Stimulated activated CD8-positive, alpha-beta memory T cell treated with anti-CD3 and anti-CD28 coated beads, Interleukin-7, amount 100 ng/mL, for 4 hours (primary cell): ENCODE measurements at regions not wholly inside any gene's neighbourhood (a gene's known extent, or its start where the extent isn't known, plus 50 kb on each side); places are given as distances from the start of the nearest gene placed in this dataset.
"Not testable (repeated sequence)": the region's sequence is repeated elsewhere in the genome, so short reads cannot be mapped to it uniquely, and the experiment has no call there.

Source experiments
- DNase-seq, 2 donors: peaks; one replicate each; pipeline ENCODE4 v3.0.0-alpha.2; 2020; ENCODE audit warnings: low read depth in 2 of 2

DNA sequence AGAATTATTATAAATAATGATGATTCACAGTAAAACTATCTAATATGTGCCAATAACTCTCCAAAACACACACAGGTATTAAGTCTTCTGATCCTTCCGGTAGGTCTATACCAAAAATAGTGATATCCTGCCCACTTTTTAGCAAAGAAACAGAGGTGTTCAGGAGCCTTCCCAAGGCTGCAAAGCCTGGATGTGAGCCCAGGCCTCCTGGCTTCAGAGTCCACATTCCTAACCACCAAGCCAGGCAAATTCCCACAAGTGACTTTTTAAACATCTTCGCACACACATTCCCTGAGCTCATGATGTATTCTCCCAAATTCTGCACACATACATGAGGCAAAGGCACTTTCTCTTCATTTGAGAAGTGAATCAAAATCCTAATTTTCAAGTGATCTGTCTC, 376.6 kb downstream of the BCL2L11 start:
- DNase-seq: not testable (repeated sequence)

DNA sequence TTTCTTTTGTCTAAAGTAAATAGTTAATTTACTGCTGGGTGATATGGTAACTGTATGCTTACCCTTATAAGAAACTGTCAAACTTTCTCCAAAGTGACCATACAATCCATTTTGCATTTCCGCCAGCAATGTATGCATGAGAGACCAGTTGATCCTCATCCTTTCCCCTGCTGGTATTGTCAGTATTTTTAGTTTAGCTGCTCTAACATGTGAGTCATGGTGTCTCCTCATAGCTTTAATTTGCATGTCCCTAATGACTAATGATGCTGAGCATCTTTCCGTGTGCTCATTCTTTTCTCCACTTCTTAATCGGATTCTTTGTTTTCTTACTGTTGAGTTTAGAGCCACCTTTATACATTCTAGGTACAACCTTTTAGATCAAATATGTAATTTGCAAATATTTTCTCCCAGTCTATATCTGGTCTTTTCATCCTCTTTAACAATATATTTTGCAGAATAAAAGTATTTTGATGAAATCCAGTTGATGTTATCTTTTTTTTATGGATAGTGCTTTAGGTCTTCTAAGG, 379.9 kb downstream of the BCL2L11 start:
- not testable (repeated sequence) for DNase-seq

DNA sequence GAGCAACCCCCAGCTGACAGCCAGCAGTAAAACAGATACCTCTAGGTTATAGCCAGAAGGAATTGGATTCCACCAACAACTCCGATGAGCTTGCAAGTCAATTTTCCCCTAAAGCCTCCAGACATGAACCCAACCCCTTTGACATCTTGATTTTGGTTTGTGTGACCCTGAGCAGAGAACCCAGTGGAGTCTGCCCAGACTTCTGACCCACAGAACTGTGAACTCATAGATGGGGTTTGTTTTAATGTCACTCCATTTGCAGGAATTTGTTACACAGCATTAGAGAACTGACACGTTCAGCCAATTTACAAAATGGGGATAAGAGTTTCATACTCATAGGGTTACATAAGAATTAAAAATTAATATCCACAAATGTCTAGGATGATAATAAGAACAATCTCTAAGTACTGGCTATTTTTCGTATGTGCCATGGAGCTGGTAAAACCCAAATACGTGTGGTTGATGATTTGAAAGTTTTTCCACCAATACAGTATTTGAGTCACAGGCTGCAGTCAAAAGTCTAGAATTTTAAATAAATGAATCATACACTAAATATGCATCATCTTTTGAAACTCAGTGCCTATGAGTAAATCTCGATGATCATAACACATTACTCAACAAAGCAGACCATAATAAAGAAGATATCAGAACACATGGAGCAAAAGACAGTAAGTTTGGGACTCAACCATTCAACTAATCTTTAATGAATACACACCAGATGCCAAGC, 380.0 kb downstream of the ANAPC1 start:
- DNase-seq: not testable (repeated sequence)

DNA sequence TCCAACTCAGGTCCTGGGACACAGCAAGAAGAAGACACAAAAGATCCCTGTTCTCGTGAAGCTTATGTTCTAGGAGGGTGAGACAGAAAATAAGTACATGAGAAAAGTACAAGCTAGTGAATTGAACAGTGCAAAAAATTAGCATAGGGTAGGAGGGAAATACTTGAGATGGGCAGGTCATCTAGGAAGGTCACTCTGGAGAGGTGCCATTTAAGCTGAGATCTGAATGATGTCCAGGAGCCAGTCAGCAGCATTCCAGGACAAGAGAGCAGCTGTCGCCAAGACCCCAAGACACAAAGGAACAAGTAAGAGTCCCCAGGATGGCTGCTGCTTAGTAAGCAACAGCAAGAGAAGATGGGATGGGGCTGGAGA, 379.4 kb downstream of the ANAPC1 start:
- DNase-seq: not testable (repeated sequence)

DNA sequence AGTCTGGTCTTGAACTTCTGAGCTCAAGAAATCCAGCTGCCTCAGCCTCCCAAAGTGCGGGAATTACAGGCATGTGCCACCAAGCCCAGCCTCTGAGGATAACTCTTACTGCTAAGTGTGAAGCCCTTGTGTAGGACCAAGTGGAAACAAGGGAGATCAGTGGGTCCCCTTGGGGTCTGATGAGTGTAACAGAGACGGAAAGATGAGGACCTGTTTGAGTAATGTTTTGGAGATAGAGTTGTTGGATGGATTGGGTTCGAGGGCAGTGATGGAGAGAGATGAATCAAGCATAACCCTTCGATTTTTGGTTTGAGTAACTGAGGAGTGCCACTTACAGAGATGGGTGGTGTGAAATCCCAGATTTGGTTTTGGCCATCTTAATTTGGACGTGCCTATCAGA, 378.7 kb downstream of the ANAPC1 start:
- DNase-seq: not testable (repeated sequence)

DNA sequence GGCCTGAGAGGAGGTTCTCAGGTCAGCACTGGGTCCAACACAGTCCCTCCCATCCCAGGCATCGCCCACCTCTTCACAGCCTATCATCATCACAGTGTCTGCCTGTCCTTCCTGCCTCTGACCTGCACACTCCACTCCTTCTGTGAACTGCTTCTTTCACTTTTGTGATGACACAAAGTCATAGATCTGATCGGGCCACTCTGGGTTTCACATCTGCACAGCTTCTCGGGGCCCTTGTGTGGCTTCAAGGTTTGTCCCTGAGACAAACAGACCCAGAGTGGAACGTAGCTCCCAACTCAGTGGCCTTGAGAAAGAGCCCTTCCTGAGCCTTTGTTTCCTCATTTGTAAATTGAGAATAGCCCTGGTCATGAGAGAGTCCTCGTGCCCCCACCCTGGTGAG, 377.1 kb downstream of the ANAPC1 start:
- not testable (repeated sequence) for DNase-seq

DNA sequence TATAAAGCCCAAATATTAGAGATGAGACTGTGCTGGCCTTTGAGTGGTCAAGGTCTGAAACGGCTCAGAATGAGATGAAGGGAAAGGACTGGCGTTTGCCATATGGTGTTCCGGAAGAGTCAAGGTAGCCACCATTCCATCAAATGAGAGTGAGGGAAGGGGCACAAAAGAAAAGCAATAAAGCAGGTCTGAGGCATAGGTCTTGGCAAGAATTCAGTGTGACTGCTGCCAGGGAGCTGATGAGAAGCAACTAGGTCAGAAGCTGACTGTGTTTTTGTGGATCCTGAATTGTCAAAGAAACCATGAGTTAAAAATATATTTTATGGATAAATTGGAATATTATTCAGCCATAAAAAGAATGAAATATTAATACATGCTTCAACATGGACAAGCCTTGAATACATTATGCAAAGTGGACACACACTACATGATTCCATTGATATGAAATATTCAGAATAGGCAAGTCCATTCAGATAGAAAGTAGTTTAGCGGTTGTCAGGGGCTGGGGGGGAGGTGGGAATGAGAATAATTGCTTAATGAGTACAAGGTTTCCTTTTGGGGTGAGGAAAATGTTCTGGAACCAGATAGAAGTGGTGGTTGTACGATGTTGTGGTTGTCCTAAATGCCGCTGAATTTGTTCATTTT, 374.6 kb downstream of the ANAPC1 start:
- not testable (repeated sequence) for DNase-seq

DNA sequence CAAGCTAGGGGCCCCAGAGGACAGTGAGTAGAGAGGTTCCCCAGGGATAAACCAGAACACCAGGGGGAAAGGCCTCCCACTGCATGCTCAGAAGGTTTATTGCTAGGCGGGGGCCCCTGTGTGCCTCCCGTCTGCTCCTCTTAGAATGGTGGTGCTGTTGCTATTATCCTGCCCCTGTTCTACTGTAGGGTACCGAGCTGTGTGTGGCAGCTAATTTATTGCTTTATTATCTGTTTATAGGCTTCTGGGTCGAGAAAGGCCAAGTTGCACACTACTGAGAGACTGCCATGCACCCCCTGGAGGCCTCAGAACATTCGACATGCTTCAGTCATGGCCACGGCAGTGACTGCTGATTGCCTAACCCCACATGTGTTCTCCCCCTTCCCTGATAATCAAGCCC, 373.6 kb downstream of the ANAPC1 start:
- not testable (repeated sequence) for DNase-seq

DNA sequence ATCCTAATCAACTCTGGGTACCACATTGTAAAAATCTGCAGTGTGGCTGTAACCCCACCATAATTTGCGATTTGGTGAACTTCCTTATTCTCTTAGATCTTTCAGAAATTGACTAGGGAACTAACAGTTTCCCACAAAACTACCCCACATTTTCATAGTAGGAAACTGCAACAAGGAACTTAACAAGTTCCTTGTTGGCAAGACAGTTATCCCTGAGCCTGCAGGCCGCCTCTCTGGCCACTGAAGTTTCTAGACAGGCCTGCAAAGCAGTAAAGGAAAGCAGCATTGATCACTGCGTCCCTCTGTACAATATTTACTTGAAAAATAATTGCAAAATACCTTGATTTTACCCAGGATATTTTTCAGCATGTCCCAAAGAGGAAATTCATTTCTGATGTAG, 372.9 kb downstream of the ANAPC1 start:
- not testable (repeated sequence) for DNase-seq

DNA sequence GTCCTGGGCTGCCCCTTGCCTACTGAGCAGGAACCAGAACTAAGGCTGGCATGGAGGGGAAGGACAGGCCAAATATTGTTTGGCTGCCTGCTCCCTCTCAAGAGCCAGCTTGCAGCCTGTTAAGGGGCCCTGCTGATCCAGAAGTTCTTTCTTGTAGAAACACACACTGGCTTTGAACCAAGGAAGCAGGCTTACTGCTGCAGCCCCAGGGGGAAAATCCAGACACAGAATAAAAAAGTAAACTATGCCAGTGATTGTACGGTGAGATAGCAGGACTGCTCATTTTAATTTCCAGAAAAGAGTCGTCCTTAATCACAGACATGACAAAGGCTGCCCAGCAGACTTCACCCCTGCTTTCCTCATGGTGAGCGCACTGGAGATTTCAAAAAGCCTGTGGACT, 371.6 kb downstream of the ANAPC1 start:
- DNase-seq: not testable (repeated sequence)

DNA sequence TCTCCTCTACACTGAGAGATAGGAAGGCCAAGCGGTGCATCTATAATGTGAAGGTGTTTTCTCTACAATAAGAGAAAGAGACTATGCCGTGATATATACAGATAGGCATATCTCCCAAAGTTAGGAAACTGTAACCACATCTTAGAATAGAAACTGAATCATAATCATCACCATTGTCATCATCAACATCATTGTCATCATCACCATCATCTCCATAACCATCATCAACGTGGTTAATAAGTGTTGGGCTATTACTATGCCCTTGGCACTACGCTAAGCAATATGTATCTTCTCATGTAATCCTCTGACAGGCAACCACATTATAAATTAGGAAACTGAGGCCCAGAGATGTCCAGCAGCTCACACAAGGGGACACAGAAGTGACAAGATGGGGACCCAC, 369.9 kb downstream of the ANAPC1 start:
- not testable (repeated sequence) for DNase-seq

DNA sequence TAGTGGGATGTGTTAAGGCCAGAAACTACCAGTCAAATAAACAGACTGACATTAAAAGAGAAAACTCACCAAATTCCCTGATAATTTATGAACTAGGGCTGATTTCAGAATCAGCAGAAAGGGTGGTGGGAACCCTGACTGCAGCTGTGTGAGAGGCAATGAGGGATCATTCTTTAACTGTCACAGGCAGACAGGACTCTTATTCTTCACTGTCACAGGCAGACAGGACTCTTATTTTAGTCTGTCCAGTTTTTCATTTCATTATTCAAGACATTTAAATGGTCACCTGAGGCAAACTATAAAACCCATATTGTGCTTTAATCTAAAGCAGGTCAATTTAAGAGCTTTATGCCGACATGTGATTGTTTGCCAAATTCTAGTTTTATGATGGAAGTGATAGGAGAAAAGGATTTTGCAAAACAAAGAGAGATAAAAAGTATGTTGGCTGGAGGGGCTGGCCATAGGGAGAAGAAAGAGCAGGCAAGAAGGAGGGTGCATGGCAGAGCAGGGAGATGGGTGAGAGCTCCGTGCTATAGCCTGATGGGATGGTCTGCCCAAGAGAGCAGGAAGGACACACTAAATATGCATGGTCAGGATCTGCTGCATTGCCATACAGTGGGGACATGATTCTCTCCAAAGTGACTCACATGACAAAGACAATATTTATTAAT, 366.8 kb downstream of the ANAPC1 start:
- DNase-seq: not testable (repeated sequence)

DNA sequence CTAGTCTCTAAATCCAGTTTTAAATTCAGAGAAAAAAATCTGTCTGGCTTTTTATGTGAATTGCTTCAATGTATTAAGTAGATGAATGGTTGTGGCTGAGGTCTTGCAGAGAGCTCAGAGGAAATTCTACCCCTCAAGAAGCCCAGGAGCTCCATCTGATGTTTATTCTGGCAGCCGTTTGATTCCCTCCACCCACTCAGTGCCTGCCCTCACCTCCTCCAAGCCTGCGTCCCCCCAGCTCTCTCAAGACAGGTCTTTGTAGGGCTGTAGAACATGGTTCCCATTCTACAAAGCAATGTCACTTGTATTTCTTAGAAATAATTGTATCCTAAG, 366.3 kb downstream of the ANAPC1 start:
- DNase-seq: not testable (repeated sequence)

DNA sequence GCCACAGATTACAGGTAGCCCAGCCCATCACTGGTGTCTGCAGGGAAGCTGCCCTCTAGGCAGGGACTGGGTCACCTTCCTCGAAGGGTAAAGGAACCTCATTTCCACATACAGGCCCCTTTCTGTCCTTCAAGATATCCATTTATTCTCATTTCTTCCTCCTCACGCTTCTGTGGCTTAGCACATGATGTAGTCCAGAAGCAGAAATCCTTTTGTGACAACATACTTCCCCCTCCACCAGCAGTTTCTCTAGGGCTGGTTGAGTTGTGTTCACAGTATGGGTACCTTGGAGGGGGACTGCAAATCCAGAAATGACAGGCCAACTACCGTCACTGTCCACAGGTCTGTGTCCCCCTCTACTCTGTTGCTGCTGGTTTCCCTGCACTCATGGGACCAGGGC, 364.9 kb downstream of the ANAPC1 start:
- no peak for DNase-seq

DNA sequence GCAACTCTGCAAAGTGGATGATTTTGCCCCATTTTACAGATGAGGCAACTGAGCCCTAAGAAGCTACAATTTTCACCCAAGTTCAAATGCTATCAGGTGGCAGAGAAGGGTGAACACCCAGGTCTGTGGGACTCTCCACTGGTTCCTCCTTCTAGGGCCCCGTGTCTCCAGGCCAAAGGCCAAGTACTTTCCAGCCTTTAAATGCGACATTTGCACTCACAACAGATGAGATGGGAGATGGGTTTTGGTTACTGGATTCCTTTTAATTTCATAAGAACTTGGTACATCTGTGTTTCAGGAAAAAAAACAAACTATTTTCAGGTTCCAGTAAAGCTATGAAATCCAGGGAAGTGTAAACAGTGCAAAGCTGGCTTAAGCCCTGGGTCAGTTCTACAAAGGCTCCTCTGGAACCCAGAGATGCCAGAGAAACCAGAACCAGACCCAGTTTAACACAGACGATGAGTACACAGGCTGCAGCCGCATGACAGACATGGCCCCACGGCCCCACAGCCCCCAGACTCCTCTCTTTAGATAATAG, 361.7 kb downstream of the ANAPC1 start:
- no peak for DNase-seq

DNA sequence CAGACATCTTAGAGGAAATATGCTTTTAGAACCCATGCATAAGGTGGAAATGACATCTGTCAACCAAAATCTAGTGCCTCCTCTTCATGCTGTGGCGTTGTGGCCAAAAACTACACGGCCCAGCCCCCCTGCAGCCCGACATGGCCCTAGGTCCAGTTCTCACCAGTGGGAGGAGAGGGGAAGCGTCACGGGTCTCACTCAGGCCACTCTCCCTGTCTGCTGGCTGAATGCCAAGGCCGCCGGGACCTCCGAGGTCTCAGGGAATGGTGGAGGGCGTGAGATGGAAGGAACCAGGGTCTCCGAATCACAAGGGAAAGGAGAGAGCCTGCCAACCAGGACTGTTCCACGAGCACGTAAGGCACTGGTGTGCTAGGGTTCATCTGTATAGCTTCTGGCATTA, 361.0 kb downstream of the ANAPC1 start:
- DNase-seq: no peak

DNA sequence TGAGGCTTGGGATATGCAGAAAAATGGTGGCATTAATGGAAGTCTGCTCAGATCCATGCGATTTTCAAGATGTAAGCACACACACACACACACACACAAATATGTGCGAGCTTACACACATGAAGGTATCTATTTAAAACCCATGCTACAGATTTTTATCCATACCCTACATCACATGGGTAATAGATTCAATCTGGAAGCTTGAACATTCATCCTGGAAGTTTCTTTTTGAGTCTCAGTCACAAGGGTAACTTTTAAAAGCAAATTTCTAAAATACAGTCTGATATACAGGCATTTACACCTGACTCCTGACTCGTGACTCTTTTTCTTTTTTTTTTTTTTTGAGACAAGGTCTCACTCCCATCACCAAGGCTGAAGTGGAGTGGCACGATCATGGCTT, 359.0 kb downstream of the ANAPC1 start:
- not testable (repeated sequence) for DNase-seq

DNA sequence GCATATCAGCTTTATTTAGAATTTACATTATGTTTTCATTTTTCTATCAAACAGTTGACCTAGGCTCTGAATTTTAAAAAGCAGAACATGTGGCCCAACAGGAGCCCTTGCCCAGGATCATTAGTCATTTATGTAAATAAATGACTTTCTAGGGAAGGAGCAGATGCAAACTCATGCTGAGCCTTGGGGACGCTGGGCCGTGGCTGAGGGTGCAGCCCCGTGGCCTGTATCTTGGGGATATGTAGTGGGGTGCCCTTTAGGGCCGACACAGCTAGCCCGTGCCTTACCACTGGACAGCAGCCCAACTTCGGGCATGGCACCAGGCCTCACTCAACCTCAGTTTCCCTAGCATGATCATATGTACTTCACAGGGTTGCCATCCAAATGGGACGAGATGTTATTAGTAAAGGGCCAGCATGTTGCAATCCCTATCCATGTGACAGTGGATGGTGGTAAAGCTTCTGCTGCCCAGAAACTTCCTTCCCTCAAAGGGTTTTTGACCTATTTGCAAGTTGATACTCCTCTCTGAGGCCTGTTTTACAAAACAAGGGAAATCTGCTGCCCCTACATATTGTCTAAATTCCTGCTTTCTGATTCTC, 357.9 kb downstream of the ANAPC1 start:
- DNase-seq: not testable (repeated sequence)

DNA sequence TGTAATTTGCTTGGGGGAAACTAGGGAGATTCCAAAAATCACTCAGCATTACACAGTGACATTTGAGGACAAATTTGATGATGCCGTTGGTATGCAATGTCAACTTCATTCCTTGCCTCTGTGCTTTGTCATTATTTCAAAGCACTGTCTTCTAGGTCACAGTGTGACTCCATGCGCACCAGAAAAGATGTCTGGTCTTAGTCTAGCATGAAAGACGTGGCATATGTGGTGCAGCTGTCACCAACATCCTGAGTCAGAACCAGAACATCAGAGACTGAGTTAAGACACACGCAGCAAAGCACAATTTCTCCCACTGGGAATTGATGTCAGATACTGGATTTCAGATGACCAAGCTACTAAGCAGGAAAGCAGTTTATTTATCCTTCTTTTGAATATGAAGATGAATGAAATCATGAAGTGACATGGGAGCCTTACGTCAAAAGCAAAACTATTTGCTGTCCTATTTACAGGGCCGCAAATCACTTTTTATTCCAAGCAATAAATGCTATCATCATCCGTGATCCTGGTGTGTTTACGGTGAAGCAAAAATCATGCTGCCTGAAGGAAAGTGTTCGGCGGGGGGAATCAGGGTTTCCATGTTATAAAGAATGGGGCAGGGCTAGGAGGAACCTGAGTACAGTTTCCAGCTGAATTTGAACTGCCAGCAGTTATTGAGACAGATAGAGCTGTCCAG, 356.1 kb downstream of the ANAPC1 start:
- DNase-seq: not testable (repeated sequence)

DNA sequence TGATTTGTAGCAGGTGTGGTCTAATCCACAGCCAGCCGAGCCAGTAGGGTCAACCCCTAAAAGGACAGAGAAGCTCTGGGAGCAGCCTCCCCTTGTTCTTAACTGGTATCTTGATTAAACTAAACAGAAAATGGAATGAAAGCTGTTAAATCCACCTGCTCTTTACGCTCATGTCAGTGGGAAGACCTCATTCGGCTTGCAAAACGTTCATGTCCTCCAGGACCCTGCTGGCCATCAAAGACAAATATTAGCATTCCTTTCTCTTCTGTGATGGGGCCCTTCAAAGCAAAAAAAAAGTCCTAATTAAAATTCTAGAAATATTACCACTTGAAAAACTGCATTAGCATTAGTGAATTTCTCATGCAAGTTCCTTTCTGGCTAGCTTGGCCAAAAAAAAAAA, 355.0 kb downstream of the ANAPC1 start:
- DNase-seq: not testable (repeated sequence)

DNA sequence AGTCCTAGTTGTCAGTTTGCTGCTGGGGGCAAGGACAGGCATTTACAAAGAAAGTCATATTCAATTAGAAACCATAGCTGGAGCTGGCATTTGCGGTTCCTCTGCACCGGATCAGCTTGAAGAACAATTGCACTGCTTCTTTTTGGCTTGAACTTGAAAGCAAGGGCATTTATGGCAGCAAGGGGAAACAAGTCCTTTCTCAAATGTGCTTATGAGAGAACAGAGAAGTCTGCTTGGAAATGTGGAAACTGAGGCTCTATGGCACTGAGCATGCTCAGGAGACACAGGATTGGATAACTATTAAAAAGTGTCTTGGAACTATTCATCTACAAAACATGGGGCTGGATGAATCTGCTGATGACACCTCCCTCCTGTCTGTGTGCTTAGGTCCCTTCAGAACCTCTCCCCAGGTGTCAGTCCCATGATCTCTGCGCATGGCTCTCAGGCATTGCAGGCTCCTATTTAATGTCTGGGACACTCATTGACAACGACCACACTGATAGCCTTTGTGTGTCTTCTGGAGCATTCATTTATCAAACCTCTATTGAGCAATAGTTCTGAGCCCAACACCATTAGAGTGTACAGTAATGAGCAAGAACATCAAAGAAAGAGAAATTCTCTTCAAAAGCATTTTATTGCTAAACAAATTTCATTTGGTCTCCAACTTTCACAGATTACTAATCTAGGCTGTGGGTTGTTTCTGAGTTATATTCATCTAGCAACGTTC, 353.6 kb downstream of the ANAPC1 start:
- not testable (repeated sequence) for DNase-seq
